ENCODE measurements at regions not wholly inside any gene's neighbourhood (a gene's known extent, or its start where the extent isn't known, plus 50 kb on each side); places are given as distances from the start of the nearest gene placed in this dataset.

DNA sequence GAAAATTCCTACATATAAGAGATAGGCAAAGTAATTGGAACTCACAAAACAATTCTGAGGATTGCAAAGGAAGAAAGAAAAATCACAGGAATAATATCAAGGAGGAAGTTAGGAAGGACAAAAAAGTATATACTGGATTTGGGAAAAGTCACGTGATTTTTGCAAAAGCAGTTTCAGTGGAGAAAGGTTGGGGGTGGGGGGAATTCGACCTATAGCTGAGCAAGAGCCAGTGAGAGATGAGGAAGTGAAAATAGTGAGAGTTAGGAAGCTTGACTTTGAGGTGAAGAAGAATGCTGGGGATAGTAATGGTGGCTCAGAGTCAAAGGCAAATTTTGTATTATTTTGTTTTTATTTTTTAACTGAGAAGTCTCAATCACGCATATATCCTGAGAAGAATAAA is 438.0 kb upstream of the PMFBP1 start:
- in situ Hi-C loops (cut with HindIII; ENCODE audit: low sequenced_read_pairs): no loop called here
- TF ChIP-seq, protein P1, sequence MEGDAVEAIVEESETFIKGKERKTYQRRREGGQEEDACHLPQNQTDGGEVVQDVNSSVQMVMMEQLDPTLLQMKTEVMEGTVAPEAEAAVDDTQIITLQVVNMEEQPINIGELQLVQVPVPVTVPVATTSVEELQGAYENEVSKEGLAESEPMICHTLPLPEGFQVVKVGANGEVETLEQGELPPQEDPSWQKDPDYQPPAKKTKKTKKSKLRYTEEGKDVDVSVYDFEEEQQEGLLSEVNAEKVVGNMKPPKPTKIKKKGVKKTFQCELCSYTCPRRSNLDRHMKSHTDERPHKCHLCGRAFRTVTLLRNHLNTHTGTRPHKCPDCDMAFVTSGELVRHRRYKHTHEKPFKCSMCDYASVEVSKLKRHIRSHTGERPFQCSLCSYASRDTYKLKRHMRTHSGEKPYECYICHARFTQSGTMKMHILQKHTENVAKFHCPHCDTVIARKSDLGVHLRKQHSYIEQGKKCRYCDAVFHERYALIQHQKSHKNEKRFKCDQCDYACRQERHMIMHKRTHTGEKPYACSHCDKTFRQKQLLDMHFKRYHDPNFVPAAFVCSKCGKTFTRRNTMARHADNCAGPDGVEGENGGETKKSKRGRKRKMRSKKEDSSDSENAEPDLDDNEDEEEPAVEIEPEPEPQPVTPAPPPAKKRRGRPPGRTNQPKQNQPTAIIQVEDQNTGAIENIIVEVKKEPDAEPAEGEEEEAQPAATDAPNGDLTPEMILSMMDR (IDR thresholded peaks at IDR 0.05; ENCODE audit: low read depth, low read length): no peak
- no peak for DNase-seq (ENCODE audit: low read depth, low spot score)
- no peak overlapping the region for H3K4me3 ChIP-seq (ENCODE audit: low read depth, low read length)

GRCh38 chr16:72609066-72609465 is 437.1 kb upstream of the PMFBP1 start:
- no peak overlapping the region for H3K4me3 ChIP-seq (ENCODE audit: low read depth, low read length)
- in situ Hi-C loops (cut with HindIII; ENCODE audit: low sequenced_read_pairs): no loop called here
- no peak for DNase-seq (ENCODE audit: low read depth, low spot score)
- TF ChIP-seq, protein P1 (IDR thresholded peaks at IDR 0.05; ENCODE audit: low read depth, low read length): no peak

GRCh38 chr16:72604375-72604774 is 432.4 kb upstream of the PMFBP1 start:
- TF ChIP-seq, protein P1 (IDR thresholded peaks at IDR 0.05; ENCODE audit: low read depth, low read length): no peak
- DNase-seq (ENCODE audit: low read depth, low spot score): no peak
- in situ Hi-C loops (cut with HindIII; ENCODE audit: low sequenced_read_pairs): no loop called here
- no peak overlapping the region for H3K4me3 ChIP-seq (ENCODE audit: low read depth, low read length)

GRCh38 chr16:72602499-72602898 is 430.5 kb upstream of the PMFBP1 start:
- TF ChIP-seq, protein P1 (IDR thresholded peaks at IDR 0.05; ENCODE audit: low read depth, low read length): no peak
- H3K4me3 ChIP-seq (ENCODE audit: low read depth, low read length): no peak overlapping the region
- in situ Hi-C loops (cut with HindIII; ENCODE audit: low sequenced_read_pairs): no loop called here
- no peak for DNase-seq (ENCODE audit: low read depth, low spot score)

DNA sequence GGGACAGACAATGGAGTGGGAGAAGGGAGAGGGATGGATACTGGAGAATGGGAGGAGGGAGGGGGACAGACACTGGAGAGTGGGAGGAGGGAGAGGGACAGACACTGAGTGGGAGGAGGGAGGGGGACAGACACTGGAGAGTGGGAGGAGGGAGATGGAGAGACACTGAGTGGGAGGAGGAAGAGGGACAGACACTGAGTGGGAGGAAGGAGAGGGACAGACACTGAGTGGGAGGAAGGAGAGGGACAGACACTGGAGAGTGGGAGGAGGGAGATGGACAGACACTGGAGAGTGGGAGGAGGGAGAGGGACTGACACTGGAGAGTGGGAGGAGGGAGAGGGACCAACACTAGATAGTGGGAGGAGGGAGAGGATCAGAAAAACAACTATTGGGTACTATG is 426.7 kb upstream of the PMFBP1 start:
- TF ChIP-seq, protein P1 (IDR thresholded peaks at IDR 0.05; ENCODE audit: low read depth, low read length): no peak
- H3K4me3 ChIP-seq (ENCODE audit: low read depth, low read length): no peak overlapping the region
- no peak for DNase-seq (ENCODE audit: low read depth, low spot score)
- in situ Hi-C loops (cut with HindIII; ENCODE audit: low sequenced_read_pairs): no loop called here

DNA sequence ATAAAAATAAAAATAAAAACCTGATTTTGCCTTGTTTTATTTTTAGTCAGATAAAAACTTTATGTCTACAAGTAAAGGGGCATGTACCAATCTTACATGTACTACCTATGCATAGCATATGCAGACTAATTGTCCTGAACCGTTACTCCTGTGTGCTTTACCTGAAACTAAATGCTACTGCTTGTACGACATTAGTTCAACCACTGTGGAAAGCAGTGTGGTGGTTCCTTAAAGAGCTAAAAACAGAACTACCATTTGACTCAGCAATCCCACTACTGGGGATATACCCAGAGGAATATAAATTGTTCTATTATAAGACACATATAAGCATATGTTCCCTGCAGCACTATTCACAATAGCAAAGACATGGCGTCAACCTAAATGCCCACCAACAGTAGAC is 426.0 kb upstream of the PMFBP1 start:
- no peak overlapping the region for H3K4me3 ChIP-seq (ENCODE audit: low read depth, low read length)
- TF ChIP-seq, protein P1 (IDR thresholded peaks at IDR 0.05; ENCODE audit: low read depth, low read length): no peak
- in situ Hi-C loops (cut with HindIII; ENCODE audit: low sequenced_read_pairs): no loop called here
- no peak for DNase-seq (ENCODE audit: low read depth, low spot score)

- TF ChIP-seq, protein P1 (IDR thresholded peaks at IDR 0.05; ENCODE audit: low read depth, low read length): no peak
- H3K4me3 ChIP-seq (ENCODE audit: low read depth, low read length): no peak overlapping the region
- in situ Hi-C loops (cut with HindIII; ENCODE audit: low sequenced_read_pairs): no loop called here
- DNase-seq (ENCODE audit: low read depth, low spot score): no peak
Measured at GRCh38 chr16:72596373-72596772, 424.4 kb upstream of the PMFBP1 start.

Measured in astrocyte of the spinal cord (primary cell).